ENCODE measurements at regions not wholly inside any gene's neighbourhood (a gene's known extent, or its start where the extent isn't known, plus 50 kb on each side); places are given as distances from the start of the nearest gene placed in this dataset.
A peak's percentile ranks its signal among the peaks of the same experiment; 100 is the strongest.
"Not testable (repeated sequence)": the region's sequence is repeated elsewhere in the genome, so short reads cannot be mapped to it uniquely, and the experiment has no call there.

GRCh38 chr16:29301662-29302285 lies 104.7 kb downstream of the NPIPB11 start:
- POLR2A ChIA-PET; H3K36me3 ChIP-seq (ENCODE audit: control insufficient read depth in 2 of 2, extremely low read depth in 1 of 2, insufficient read depth in 1 of 2, low read length in 1 of 2); H3K4me1 ChIP-seq (ENCODE audit: control insufficient read depth in 1 of 2, extremely low read depth in 1 of 2, insufficient read depth in 2 of 2, low read length in 2 of 2); H3K4me3 Mint-ChIP-seq; ATAC-seq (replicated peaks in 1 of 4); CTCF ChIA-PET; H3K27me3 Mint-ChIP-seq; DNase-seq; H3K4me1 Mint-ChIP-seq; H3K27me3 ChIP-seq (replicated peaks in 1 of 2; ENCODE audit: control insufficient read depth in 2 of 2, extremely low read depth in 1 of 2, insufficient read depth in 2 of 2, low read length in 1 of 2); H3K4me3 ChIP-seq (ENCODE audit: control insufficient read depth in 1 of 2, extremely low read depth in 1 of 2, low read length in 1 of 2); H3K9me3 ChIP-seq; H3K9me3 Mint-ChIP-seq; H3K27ac Mint-ChIP-seq; H3K36me3 Mint-ChIP-seq; H3K27ac ChIP-seq (ENCODE audit: low read length): not testable (repeated sequence)
- 85% methylated on average over 9 of the region's 15 CpGs for whole genome bisulfite sequencing (ENCODE audit: insufficient coverage)

DNA sequence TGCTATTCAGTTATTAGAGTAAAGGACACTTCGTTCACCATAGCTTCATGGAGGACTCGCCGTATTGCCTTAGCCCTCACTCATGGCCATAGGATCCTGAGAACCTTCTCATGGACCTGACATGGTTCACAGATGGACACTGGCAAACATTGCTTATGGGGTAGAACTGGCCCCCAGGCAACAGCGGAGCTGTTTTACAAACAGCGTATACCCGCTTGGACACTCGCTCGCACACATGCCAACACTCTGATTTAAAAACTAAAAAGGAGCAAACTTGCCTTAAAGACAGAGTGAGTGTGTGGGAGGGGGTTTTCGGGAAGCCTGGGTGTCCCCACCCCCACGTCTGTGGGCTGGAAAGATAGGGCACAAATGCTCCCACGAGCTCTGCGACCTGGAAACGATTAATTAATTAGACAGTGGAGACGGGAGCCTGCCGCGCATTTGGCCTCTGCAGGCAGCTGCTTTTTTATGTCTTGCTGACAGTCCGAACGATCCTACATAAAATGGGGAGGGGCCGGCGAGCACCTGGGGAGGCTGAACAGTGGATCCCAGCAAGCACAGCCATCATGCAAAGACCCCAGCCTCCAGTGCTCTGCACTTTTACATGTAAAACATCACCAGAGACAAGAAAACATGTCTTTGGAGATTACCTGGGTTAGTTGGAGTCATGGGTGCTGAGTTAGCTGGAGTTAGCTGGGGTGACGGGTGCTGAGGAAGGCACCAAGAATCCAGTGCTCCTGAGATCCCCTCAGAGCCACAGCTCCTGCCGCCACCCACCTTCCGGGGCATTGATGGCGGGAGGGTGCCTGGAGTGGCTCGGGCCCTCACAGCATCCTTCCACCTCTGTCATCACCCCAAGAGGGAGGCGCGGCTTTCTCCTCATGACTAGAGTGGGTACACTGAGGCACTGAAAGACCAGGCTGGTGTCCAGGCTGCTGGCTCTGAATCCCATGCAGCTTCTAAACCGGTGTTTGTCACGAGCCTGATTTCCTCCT lies 105.7 kb downstream of the NPIPB11 start:
- 83% methylated on average over 6 of the region's 29 CpGs for WGBS (ENCODE audit: insufficient coverage)
- H3K9me3 ChIP-seq; DNase-seq; H3K9me3 Mint-ChIP-seq; ATAC-seq (replicated peaks in 1 of 4); H3K27me3 ChIP-seq (replicated peaks in 1 of 2; ENCODE audit: control insufficient read depth in 2 of 2, extremely low read depth in 1 of 2, insufficient read depth in 2 of 2, low read length in 1 of 2); H3K27me3 Mint-ChIP-seq; H3K4me1 Mint-ChIP-seq; H3K4me3 Mint-ChIP-seq; H3K27ac ChIP-seq (ENCODE audit: low read length); H3K36me3 Mint-ChIP-seq; H3K36me3 ChIP-seq (ENCODE audit: control insufficient read depth in 2 of 2, extremely low read depth in 1 of 2, insufficient read depth in 1 of 2, low read length in 1 of 2); POLR2A ChIA-PET; H3K4me3 ChIP-seq (ENCODE audit: control insufficient read depth in 1 of 2, extremely low read depth in 1 of 2, low read length in 1 of 2); H3K27ac Mint-ChIP-seq; H3K4me1 ChIP-seq (ENCODE audit: control insufficient read depth in 1 of 2, extremely low read depth in 1 of 2, insufficient read depth in 2 of 2, low read length in 2 of 2); CTCF ChIA-PET: not testable (repeated sequence)

- H3K36me3 Mint-ChIP-seq; H3K4me3 ChIP-seq (ENCODE audit: control insufficient read depth in 1 of 2, extremely low read depth in 1 of 2, low read length in 1 of 2); CTCF ChIA-PET; H3K4me3 Mint-ChIP-seq; DNase-seq; ATAC-seq (replicated peaks in 1 of 4); H3K36me3 ChIP-seq (ENCODE audit: control insufficient read depth in 2 of 2, extremely low read depth in 1 of 2, insufficient read depth in 1 of 2, low read length in 1 of 2); H3K27ac Mint-ChIP-seq; H3K4me1 Mint-ChIP-seq; H3K27me3 Mint-ChIP-seq; H3K9me3 Mint-ChIP-seq; H3K9me3 ChIP-seq; H3K4me1 ChIP-seq (ENCODE audit: control insufficient read depth in 1 of 2, extremely low read depth in 1 of 2, insufficient read depth in 2 of 2, low read length in 2 of 2); POLR2A ChIA-PET; H3K27me3 ChIP-seq (replicated peaks in 1 of 2; ENCODE audit: control insufficient read depth in 2 of 2, extremely low read depth in 1 of 2, insufficient read depth in 2 of 2, low read length in 1 of 2); H3K27ac ChIP-seq (ENCODE audit: low read length): not testable (repeated sequence)
- no CpG with 5 or more reads among the region's 7 CpGs for whole genome bisulfite sequencing (ENCODE audit: insufficient coverage)
These were observed 106.5 kb downstream of the NPIPB11 start for GRCh38 chr16:29300030-29300491.

DNA sequence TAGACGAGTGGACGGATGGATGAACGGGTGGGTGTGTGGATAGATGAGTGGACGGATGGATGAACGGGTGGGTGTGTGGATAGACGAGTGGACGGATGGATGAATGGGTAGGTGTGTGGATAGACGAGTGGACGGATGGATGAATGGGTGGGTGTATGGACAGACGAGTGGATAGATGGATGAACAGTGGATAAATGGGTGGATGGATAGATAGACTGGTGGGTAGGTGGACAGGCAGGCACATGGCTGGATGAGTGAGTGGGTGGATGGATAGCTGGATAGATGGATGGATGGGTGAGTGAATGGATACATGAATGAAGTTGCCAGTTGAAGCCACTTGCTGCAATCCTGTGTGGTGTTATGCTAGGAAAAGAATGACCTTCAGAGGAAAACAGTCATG lies 107.5 kb downstream of the NPIPB11 start:
- H3K4me3 Mint-ChIP-seq; POLR2A ChIA-PET; DNase-seq; H3K4me1 Mint-ChIP-seq; H3K9me3 ChIP-seq; H3K27ac ChIP-seq (ENCODE audit: low read length); H3K27me3 ChIP-seq (replicated peaks in 1 of 2; ENCODE audit: control insufficient read depth in 2 of 2, extremely low read depth in 1 of 2, insufficient read depth in 2 of 2, low read length in 1 of 2); H3K4me3 ChIP-seq (ENCODE audit: control insufficient read depth in 1 of 2, extremely low read depth in 1 of 2, low read length in 1 of 2); ATAC-seq (replicated peaks in 1 of 4); H3K36me3 Mint-ChIP-seq; H3K27me3 Mint-ChIP-seq; CTCF ChIA-PET; H3K4me1 ChIP-seq (ENCODE audit: control insufficient read depth in 1 of 2, extremely low read depth in 1 of 2, insufficient read depth in 2 of 2, low read length in 2 of 2); H3K9me3 Mint-ChIP-seq; H3K36me3 ChIP-seq (ENCODE audit: control insufficient read depth in 2 of 2, extremely low read depth in 1 of 2, insufficient read depth in 1 of 2, low read length in 1 of 2): not testable (repeated sequence)
- peak overlapping the region in 1 of 2 donors; percentile 41 for H3K27ac Mint-ChIP-seq
- 98% methylated on average over 7 of the region's 10 CpGs for WGBS (ENCODE audit: insufficient coverage)

- ATAC-seq (replicated peaks in 1 of 4); H3K4me3 Mint-ChIP-seq; H3K9me3 ChIP-seq; H3K36me3 ChIP-seq (ENCODE audit: control insufficient read depth in 2 of 2, extremely low read depth in 1 of 2, insufficient read depth in 1 of 2, low read length in 1 of 2); H3K4me1 Mint-ChIP-seq; H3K4me1 ChIP-seq (ENCODE audit: control insufficient read depth in 1 of 2, extremely low read depth in 1 of 2, insufficient read depth in 2 of 2, low read length in 2 of 2); H3K36me3 Mint-ChIP-seq; DNase-seq; CTCF ChIA-PET; H3K27ac ChIP-seq (ENCODE audit: low read length); H3K4me3 ChIP-seq (ENCODE audit: control insufficient read depth in 1 of 2, extremely low read depth in 1 of 2, low read length in 1 of 2); POLR2A ChIA-PET; H3K27me3 ChIP-seq (replicated peaks in 1 of 2; ENCODE audit: control insufficient read depth in 2 of 2, extremely low read depth in 1 of 2, insufficient read depth in 2 of 2, low read length in 1 of 2); H3K27ac Mint-ChIP-seq; H3K27me3 Mint-ChIP-seq; H3K9me3 Mint-ChIP-seq: not testable (repeated sequence)
- WGBS (ENCODE audit: insufficient coverage), result 100% methylated on average over 1 of the region's 12 CpGs
These were observed 108.2 kb downstream of the NPIPB11 start for GRCh38 chr16:29298307-29298706.

DNA sequence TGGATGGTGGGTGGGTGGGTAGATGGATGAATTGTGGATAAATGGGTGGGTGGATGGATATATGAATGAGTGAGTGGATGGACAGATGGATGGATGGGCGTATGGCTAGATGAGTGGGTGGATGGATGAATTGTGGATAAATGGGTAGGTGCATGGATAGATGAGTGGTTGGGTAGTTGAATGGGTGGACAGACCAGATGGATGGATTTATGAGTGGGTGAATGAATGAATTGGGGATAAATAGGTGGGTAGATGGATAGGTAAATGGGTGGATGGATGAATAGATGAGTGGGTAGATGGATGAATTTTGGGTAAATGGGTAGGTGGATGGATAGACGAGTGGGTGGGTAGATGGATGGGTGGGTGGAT lies 108.7 kb downstream of the NPIPB11 start:
- DNase-seq; H3K27ac ChIP-seq (ENCODE audit: low read length); CTCF ChIA-PET; H3K27ac Mint-ChIP-seq; H3K36me3 ChIP-seq (ENCODE audit: control insufficient read depth in 2 of 2, extremely low read depth in 1 of 2, insufficient read depth in 1 of 2, low read length in 1 of 2); H3K4me3 Mint-ChIP-seq; ATAC-seq (replicated peaks in 1 of 4); H3K9me3 ChIP-seq; H3K27me3 ChIP-seq (replicated peaks in 1 of 2; ENCODE audit: control insufficient read depth in 2 of 2, extremely low read depth in 1 of 2, insufficient read depth in 2 of 2, low read length in 1 of 2); H3K27me3 Mint-ChIP-seq; H3K9me3 Mint-ChIP-seq; POLR2A ChIA-PET; H3K4me3 ChIP-seq (ENCODE audit: control insufficient read depth in 1 of 2, extremely low read depth in 1 of 2, low read length in 1 of 2); H3K4me1 Mint-ChIP-seq; H3K4me1 ChIP-seq (ENCODE audit: control insufficient read depth in 1 of 2, extremely low read depth in 1 of 2, insufficient read depth in 2 of 2, low read length in 2 of 2); H3K36me3 Mint-ChIP-seq: not testable (repeated sequence)
- 100% methylated on average over 1 of the region's 2 CpGs for WGBS (ENCODE audit: insufficient coverage)

Data from T-cell (primary cell).